ENCODE measurements at regions not wholly inside any gene's neighbourhood (a gene's known extent, or its start where the extent isn't known, plus 50 kb on each side); places are given as distances from the start of the nearest gene placed in this dataset.

DNA sequence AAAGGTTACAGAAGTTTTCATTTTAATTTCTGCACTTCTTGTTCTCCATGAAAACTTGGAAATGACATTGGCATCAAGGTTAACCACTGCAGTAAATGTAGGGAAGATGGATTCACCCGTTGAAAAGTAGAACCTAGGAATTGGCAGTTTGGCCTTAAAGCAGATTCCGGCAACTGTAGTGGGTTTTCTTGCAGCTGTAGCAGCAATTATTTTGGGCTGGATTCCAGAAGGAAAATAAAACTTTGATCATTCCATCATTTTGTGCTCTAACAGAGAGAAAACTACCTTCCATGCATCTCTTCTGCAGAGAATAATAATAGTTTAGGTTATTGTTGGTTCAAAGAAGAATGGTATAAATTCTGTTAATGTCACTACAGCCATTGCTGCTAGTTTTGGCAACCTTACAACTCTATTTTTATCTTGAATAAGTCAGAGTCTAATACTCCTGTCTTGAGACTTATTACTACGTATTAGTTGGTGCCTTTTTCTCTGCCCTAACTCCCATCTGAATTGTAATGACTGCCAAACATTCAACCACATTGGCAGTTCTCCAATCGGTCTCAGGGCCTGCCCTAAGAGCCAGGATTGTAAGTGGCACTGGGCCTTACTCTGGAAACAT is 178.1 kb upstream of the PIEZO2 start:
- TF ChIP-seq, protein P1, sequence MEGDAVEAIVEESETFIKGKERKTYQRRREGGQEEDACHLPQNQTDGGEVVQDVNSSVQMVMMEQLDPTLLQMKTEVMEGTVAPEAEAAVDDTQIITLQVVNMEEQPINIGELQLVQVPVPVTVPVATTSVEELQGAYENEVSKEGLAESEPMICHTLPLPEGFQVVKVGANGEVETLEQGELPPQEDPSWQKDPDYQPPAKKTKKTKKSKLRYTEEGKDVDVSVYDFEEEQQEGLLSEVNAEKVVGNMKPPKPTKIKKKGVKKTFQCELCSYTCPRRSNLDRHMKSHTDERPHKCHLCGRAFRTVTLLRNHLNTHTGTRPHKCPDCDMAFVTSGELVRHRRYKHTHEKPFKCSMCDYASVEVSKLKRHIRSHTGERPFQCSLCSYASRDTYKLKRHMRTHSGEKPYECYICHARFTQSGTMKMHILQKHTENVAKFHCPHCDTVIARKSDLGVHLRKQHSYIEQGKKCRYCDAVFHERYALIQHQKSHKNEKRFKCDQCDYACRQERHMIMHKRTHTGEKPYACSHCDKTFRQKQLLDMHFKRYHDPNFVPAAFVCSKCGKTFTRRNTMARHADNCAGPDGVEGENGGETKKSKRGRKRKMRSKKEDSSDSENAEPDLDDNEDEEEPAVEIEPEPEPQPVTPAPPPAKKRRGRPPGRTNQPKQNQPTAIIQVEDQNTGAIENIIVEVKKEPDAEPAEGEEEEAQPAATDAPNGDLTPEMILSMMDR (IDR thresholded peaks at IDR 0.05): no peak
- TF ChIP-seq POLR2A (IDR thresholded peaks at IDR 0.05): no peak

Data from Peyer's patch (tissue), 4 donors.